Stomach (tissue), 8 donors: ENCODE measurements at regions not wholly inside any gene's neighbourhood (a gene's known extent, or its start where the extent isn't known, plus 50 kb on each side); places are given as distances from the start of the nearest gene placed in this dataset.

Experiments used
- DNase-seq, 2 donors: peaks; one replicate each; pipeline versions ENCODE4 v3.0.0 to v3.0.0-alpha.2; 2013 to 2019
- H3K27ac ChIP-seq, 5 donors: fragments of 200-600 bp in 4 of 5; sonication (generic) in 4 of 5; one replicate each; pipeline ENCODE4 v1.5.1; 2013 to 2019; ENCODE audit warnings: mild to moderate bottlenecking in 1 of 5, moderate library complexity in 1 of 5
- H3K27me3 ChIP-seq, 3 donors: fragments of 200-600 bp; sonication (generic); one replicate each; pipeline ENCODE4 v1.5.1; 2017 to 2019; ENCODE audit warnings: mixed run types in 1 of 3
- H3K36me3 ChIP-seq, 4 donors: fragments of 200-600 bp; sonication (generic); 1 replicate in 3 of 4; 2 replicates in 1 of 4; pipeline ENCODE4 v1.5.1; 2016 to 2019
- H3K4me1 ChIP-seq, 4 donors: fragments of 200-600 bp; sonication (generic); one replicate each; pipeline ENCODE4 v1.5.1; 2016 to 2019
- H3K4me3 ChIP-seq, 4 donors: fragments of 200-600 bp; sonication (generic) in 3 of 4; one replicate each; pipeline ENCODE4 v1.5.1; 2016 to 2019; ENCODE audit warnings: mild to moderate bottlenecking in 1 of 4
- H3K9me3 ChIP-seq, 4 donors: fragments of 200-600 bp; sonication (generic); one replicate each; pipeline ENCODE4 v1.5.1; 2016 to 2019
- CTCF ChIP-seq, 7 experiments: fragments of 450-650 bp in 4 of 7; fragments of 200-600 bp in 3 of 7; sonication (generic) in 3 of 7; IDR thresholded peaks; one replicate each; pipeline ENCODE4 v1.5.1; 2016 to 2019; ENCODE audit warnings: antibody characterized with exemption in 7 of 7, control low read depth in 2 of 7, mild to moderate bottlenecking in 1 of 7
- EP300 ChIP-seq: sonication (generic); formaldehyde crosslinking; IDR thresholded peaks from one replicate; pipeline ENCODE4 v1.6.1; 2017; ENCODE audit warnings: antibody characterized with exemption
- POLR2A ChIP-seq, 4 donors: fragments of 450-650 bp; IDR thresholded peaks; one replicate each; pipeline ENCODE4 v1.6.1; 2016; ENCODE audit warnings: antibody characterized with exemption in 4 of 4, control low read depth in 2 of 4, mild to moderate bottlenecking in 1 of 4, moderate library complexity in 1 of 4
- POLR2AphosphoS5 ChIP-seq, 3 donors: sonication (generic); formaldehyde crosslinking; IDR thresholded peaks; one replicate each; pipeline ENCODE4 v1.6.1; 2016; ENCODE audit warnings: antibody characterized with exemption in 3 of 3
- WGBS, 5 donors: extraction: QIAGEN DNeasy Blood & Tissue Kit in 3 of 5; methylation state at CpG; one replicate each; pipeline versions ENCODE4 v1.1.5 to v1.1.7; 2013 to 2018; 5-methylcytosine and 5-hydroxymethylcytosine counted together
- intact Hi-C: fragments of 100-400 bp; cut with DNase I; formaldehyde crosslinking; loops from one replicate; pipeline ENCODE4 v1.15.1; 2023; ENCODE audit warnings: low total_unique reads
- donor health status: healthy with polysubstance abuse.
- donor health status: Bipolar disorder and iron deficiency.
- donor health status: healthy.

DNA sequence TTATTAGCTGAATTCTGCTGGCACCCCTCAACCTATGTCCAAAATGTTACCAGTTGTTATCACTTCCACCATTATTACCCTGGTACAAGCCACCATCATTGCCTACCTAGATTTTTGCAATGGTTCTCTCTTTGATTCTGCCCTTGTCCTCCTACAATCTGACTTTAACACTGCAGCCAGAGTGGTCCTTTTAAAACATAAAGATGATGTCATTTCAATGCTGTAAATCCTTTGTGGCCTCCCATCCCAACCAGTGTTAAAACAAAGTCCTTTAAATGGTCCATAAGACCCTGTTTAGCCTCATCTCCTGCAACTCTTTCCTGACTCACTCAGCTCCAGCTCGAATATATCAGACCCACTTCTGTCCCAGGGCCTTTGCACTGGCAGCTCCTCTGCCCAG lies 54.9 kb upstream of the FSTL4 start:
- no peak for TF ChIP-seq POLR2A (IDR thresholded peaks at IDR 0.05)
- TF ChIP-seq POLR2AphosphoS5 (IDR thresholded peaks at IDR 0.05), result no peak
- no peak for TF ChIP-seq CTCF (IDR thresholded peaks at IDR 0.05)
- no peak for TF ChIP-seq EP300
- no peaks in the 10 kb centered on the region for H3K27me3 ChIP-seq
- WGBS, 5 donors, result 32 to 53% (median 52%) methylated on average over 1 of the region's 1 CpG
- intact Hi-C loops, result no loop called here
- H3K4me1 ChIP-seq, result no peaks in the 10 kb centered on the region
- H3K9me3 ChIP-seq, result peaks cover 0 to 16% (median 11%) of the 10 kb centered on the region in 4 donors
- no peak overlapping the region for H3K27ac ChIP-seq
- H3K4me3 ChIP-seq, result no peak overlapping the region
- no peaks in the 10 kb centered on the region for H3K36me3 ChIP-seq
- no peak for DNase-seq

DNA sequence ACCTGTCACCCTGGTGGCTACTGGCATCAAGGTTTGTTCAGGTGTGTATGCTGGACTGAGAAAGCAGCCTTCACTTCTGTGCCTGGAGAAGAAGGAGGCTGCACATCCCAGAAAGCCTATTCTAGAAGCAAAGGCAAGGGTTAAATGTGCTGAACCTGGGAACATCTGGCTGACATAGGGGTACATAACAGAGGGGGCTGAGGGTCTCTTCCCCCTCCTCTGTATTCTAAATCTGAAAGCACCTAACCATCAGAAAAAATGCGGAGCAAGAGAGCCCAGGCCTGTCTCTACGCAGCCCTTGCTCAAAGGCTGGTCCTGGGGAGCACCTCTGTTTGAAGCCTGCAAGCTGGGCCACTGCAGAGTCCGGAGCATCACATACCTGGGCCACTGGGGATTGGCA lies 53.2 kb upstream of the FSTL4 start:
- TF ChIP-seq CTCF (IDR thresholded peaks at IDR 0.05) (no peak), EP300 (no peak), POLR2AphosphoS5 (IDR thresholded peaks at IDR 0.05) (no peak), POLR2A (IDR thresholded peaks at IDR 0.05) (no peak)
- intact Hi-C loops, result no loop called here
- Histone ChIP-seq H3K27me3 (peaks cover 0 to 4% (median 0%) of the 10 kb centered on the region in 3 donors), H3K27ac (no peak overlapping the region), H3K9me3 (peaks cover 0 to 9% (median 5%) of the 10 kb centered on the region in 4 donors), H3K4me3 (no peak overlapping the region), H3K4me1 (no peaks in the 10 kb centered on the region), H3K36me3 (no peaks in the 10 kb centered on the region)
- DNase-seq, result no peak
- WGBS, 5 donors, result 71 to 91% (median 82%) methylated on average over 3 of the region's 3 CpGs

GRCh38 chr5:133664422-133664821 lies 52.1 kb upstream of the FSTL4 start:
- Histone ChIP-seq H3K27ac (no peak overlapping the region), H3K4me3 (no peak overlapping the region), H3K27me3 (peaks cover 0 to 4% (median 0%) of the 10 kb centered on the region in 3 donors), H3K9me3 (no peaks in the 10 kb centered on the region), H3K4me1 (no peaks in the 10 kb centered on the region), H3K36me3 (no peaks in the 10 kb centered on the region)
- DNase-seq, result no peak
- WGBS, 5 donors, result 68 to 88% (median 79%) methylated on average over 2 of the region's 2 CpGs
- intact Hi-C loops, result no loop called here
- TF ChIP-seq CTCF (IDR thresholded peaks at IDR 0.05), result no peak
- no peak for TF ChIP-seq POLR2A (IDR thresholded peaks at IDR 0.05)
- TF ChIP-seq POLR2AphosphoS5 (IDR thresholded peaks at IDR 0.05), result no peak
- TF ChIP-seq EP300, result no peak

- intact Hi-C loops, result no loop called here
Observed at GRCh38 chr5:133663397-133664054, 51.2 kb upstream of the FSTL4 start.

More at GRCh38 chr5:133663397-133664054, 51.2 kb upstream of the FSTL4 start:
- H3K4me1 ChIP-seq, result no peaks in the 10 kb centered on the region
- no peak overlapping the region for H3K4me3 ChIP-seq
- H3K36me3 ChIP-seq, result no peaks in the 10 kb centered on the region
- H3K27me3 ChIP-seq, result peaks cover 0 to 4% (median 0%) of the 10 kb centered on the region in 3 donors
- WGBS, 5 donors, result 81 to 84% (median 82%) methylated on average over 6 to 7 of the region's 7 CpGs
- H3K27ac ChIP-seq, result no peak overlapping the region
- DNase-seq, result no peak
- TF ChIP-seq EP300, result no peak
- no peak for TF ChIP-seq POLR2A (IDR thresholded peaks at IDR 0.05)
- TF ChIP-seq CTCF (IDR thresholded peaks at IDR 0.05), result no peak
- no peak for TF ChIP-seq POLR2AphosphoS5 (IDR thresholded peaks at IDR 0.05)
- H3K9me3 ChIP-seq, result no peaks in the 10 kb centered on the region
